Activated T-cell treated with anti-CD3 and anti-CD28 coated beads, Interleukin-2, amount 50 U/mL, for 4 hours (primary cell): ENCODE measurements at regions not wholly inside any gene's neighbourhood (a gene's known extent, or its start where the extent isn't known, plus 50 kb on each side); places are given as distances from the start of the nearest gene placed in this dataset.
A peak's percentile ranks its signal among the peaks of the same experiment; 100 is the strongest.
"Not testable (repeated sequence)": the region's sequence is repeated elsewhere in the genome, so short reads cannot be mapped to it uniquely, and the experiment has no call there.

Experiments used
- ATAC-seq, 2 donors: fragments of 200-7000 bp; cut with Tn5 transposase; one replicate each; pipeline ENCODE4 v1.10.0; 2021
- DNase-seq: peaks from one replicate; pipeline ENCODE4 v3.0.0-alpha.2; 2020
- H3K27me3 Mint-ChIP-seq: one replicate; pipeline ENCODE4 v1.8.0; 2021; ENCODE audit warnings: low read depth, mixed read lengths
- H3K36me3 Mint-ChIP-seq: one replicate; pipeline ENCODE4 v1.8.0; 2022; ENCODE audit warnings: mixed read lengths; ENCODE audit not compliant: insufficient read depth
- H3K4me1 Mint-ChIP-seq: one replicate; pipeline ENCODE4 v1.8.0; 2021; ENCODE audit warnings: low read depth, mixed read lengths
- H3K4me3 Mint-ChIP-seq: one replicate; pipeline ENCODE4 v1.8.0; 2021; ENCODE audit warnings: mild to moderate bottlenecking, moderate library complexity, mixed read lengths
- H3K9me3 Mint-ChIP-seq: one replicate; pipeline ENCODE4 v1.8.0; 2021; ENCODE audit warnings: mixed read lengths

- Mint-ChIP-seq H3K36me3 (no peaks in the 10 kb centered on the region), H3K4me3 (no peak overlapping the region), H3K4me1 (no peaks in the 10 kb centered on the region), H3K27me3 (peaks cover 16% of the 10 kb centered on the region), H3K9me3 (no peaks in the 10 kb centered on the region)
- ATAC-seq (no peak), DNase-seq (no peak)
Observed at GRCh38 chr13:26883613-26884257, 123.1 kb upstream of the GPR12 start.

- Mint-ChIP-seq H3K27me3 (peaks cover 13% of the 10 kb centered on the region), H3K36me3 (no peaks in the 10 kb centered on the region), H3K9me3 (no peaks in the 10 kb centered on the region), H3K4me1 (no peaks in the 10 kb centered on the region), H3K4me3 (no peak overlapping the region)
- ATAC-seq (no peak), DNase-seq (no peak)
Observed at GRCh38 chr13:26882731-26883130, 122.1 kb upstream of the GPR12 start.

GRCh38 chr13:26881154-26881553, 120.6 kb upstream of the GPR12 start:
- H3K4me1 Mint-ChIP-seq: no peaks in the 10 kb centered on the region
- peaks cover 4% of the 10 kb centered on the region for H3K9me3 Mint-ChIP-seq
- DNase-seq (no peak), ATAC-seq (no peak)
- no peak overlapping the region for H3K4me3 Mint-ChIP-seq
- peaks cover 13% of the 10 kb centered on the region for H3K27me3 Mint-ChIP-seq
- H3K36me3 Mint-ChIP-seq: no peaks in the 10 kb centered on the region

GRCh38 chr13:26880735-26881134, 120.1 kb upstream of the GPR12 start:
- no peak for DNase-seq
- ATAC-seq: no peak
- peaks cover 7% of the 10 kb centered on the region for H3K9me3 Mint-ChIP-seq

GRCh38 chr13:26878438-26878837, 117.9 kb upstream of the GPR12 start:
- Mint-ChIP-seq H3K4me1 (no peaks in the 10 kb centered on the region), H3K36me3 (no peaks in the 10 kb centered on the region), H3K4me3 (no peak overlapping the region), H3K9me3 (peaks cover 7% of the 10 kb centered on the region), H3K27me3 (peaks cover 7% of the 10 kb centered on the region)
- ATAC-seq: no peak
- DNase-seq: no peak

More at GRCh38 chr13:26880735-26881134, 120.1 kb upstream of the GPR12 start:
- no peaks in the 10 kb centered on the region for H3K36me3 Mint-ChIP-seq
- no peak overlapping the region for H3K4me3 Mint-ChIP-seq
- no peaks in the 10 kb centered on the region for H3K4me1 Mint-ChIP-seq
- peaks cover 12% of the 10 kb centered on the region for H3K27me3 Mint-ChIP-seq

DNA sequence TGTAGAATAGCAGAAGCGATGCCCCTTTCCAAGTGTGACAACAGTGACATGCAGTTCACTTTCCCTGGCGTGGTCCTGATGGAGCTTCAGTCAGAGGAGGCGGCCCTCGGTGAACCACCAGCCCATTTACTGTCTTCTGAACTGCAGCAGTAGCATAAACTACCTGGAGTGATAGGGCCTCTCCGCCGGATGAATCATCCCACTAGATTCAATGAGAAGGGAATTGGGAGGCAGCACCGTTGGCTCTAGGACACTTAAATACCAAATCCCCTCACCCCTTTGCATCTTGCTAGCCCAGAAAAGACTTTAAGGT, 112.8 kb upstream of the GPR12 start:
- no peak for ATAC-seq
- Mint-ChIP-seq H3K4me3 (no peak overlapping the region), H3K27me3 (peaks cover 12% of the 10 kb centered on the region), H3K4me1 (no peaks in the 10 kb centered on the region), H3K36me3 (no peaks in the 10 kb centered on the region), H3K9me3 (peaks cover 7% of the 10 kb centered on the region)
- no peak for DNase-seq

DNA sequence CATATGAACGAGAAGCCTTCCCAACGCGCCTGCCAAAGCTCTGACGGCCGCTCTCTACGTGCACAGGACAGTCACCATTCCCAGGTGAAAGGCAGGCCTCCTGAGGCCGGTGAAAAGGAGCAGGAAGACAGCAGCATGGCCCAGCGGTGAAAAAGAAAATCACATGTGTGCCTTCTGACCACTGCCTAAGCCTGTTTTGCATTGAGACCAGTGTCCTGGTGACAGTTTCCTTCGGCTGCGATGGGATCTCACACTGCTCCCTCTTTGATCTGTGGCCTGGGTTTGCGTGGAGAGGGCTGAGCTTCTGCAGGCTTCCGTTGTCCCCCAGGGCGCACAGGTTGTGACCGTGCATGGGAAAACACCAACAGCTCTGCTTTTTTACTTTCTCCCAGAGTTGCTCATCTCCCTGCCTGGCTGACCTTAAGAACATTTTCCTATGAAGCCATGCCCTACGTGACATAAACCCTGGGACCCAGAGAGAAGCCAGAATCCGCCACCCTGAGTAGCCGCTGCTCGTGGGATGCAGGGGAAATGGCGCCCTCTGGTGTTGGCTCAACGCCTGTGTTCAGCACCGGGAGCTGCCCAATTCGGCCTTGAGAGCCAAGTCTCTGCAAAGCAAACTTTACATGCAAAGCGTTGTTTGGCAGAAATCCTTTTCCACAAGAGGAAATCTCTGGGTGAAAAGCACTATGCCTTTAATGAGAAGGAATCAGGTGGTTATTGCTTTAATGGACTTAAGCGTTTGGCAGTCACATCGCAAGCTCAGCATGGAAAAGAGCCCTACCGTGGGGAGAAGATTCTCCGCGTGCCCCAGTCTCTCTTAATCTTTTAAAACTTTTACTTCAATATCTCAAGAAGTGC, 112.2 kb upstream of the GPR12 start:
- Mint-ChIP-seq H3K4me3 (no peak overlapping the region), H3K27me3 (peaks cover 12% of the 10 kb centered on the region), H3K4me1 (no peaks in the 10 kb centered on the region), H3K9me3 (peaks cover 7% of the 10 kb centered on the region), H3K36me3 (no peaks in the 10 kb centered on the region)
- peak; percentile 32 for DNase-seq
- no peak for ATAC-seq

- H3K36me3 Mint-ChIP-seq: no peaks in the 10 kb centered on the region
Observed at GRCh38 chr13:26867451-26868091, 107.0 kb upstream of the GPR12 start.

GRCh38 chr13:26864576-26864975, 104.0 kb upstream of the GPR12 start:
- Mint-ChIP-seq H3K4me3 (no peak overlapping the region), H3K4me1 (no peaks in the 10 kb centered on the region), H3K27me3 (peaks cover 15% of the 10 kb centered on the region), H3K9me3 (no peaks in the 10 kb centered on the region), H3K36me3 (no peaks in the 10 kb centered on the region)
- ATAC-seq (no peak), DNase-seq (no peak)

More at GRCh38 chr13:26867451-26868091, 107.0 kb upstream of the GPR12 start:
- no peaks in the 10 kb centered on the region for H3K4me1 Mint-ChIP-seq
- H3K27me3 Mint-ChIP-seq: peaks cover 9% of the 10 kb centered on the region
- ATAC-seq (no peak), DNase-seq (no peak)
- no peak overlapping the region for H3K4me3 Mint-ChIP-seq
- H3K9me3 Mint-ChIP-seq: no peaks in the 10 kb centered on the region

DNA sequence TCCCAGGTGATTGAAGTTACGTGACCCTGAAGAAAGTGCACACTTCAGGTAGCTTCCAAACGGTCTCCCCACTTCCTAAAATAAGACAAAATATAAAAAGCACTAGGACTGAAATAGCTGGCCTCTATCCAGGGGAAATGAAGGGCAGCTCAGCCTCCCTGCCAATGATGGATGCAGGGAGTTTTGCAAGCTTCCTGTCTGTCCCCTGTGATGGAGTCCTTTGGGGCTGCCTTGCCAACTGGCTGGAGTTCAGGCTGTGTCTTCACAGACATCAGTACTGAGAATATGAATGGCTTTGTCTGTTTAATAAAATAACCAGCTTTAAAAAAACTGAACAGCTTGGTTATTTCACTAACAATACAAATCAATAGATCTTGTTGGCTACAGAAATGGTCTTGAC, 101.4 kb upstream of the GPR12 start:
- Mint-ChIP-seq H3K4me3 (no peak overlapping the region), H3K36me3 (no peaks in the 10 kb centered on the region), H3K4me1 (no peaks in the 10 kb centered on the region), H3K9me3 (no peaks in the 10 kb centered on the region), H3K27me3 (peaks cover 21% of the 10 kb centered on the region)
- ATAC-seq (no peak), DNase-seq (no peak)

DNA sequence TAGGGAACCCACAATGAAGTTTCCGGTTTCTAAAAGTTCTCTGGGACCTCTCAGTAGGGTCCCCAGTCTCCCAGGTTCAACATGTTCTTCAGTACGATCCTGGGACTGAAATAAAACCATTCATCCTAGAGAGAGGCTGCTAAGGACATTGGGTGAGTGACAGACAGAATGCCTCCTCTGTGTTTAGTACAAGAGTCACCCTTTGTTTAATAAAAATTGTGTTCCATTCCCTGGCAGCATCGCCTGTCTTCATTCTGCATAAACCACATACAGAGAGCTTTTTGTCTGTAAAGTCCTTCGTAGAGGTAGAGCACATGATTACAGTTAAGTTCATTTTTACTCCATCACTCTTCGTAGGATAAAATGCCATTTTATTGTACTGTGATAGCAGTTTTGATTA, 95.3 kb upstream of the GPR12 start:
- no peaks in the 10 kb centered on the region for H3K9me3 Mint-ChIP-seq
- no peaks in the 10 kb centered on the region for H3K36me3 Mint-ChIP-seq
- no peak overlapping the region for H3K4me3 Mint-ChIP-seq
- H3K4me1 Mint-ChIP-seq: no peaks in the 10 kb centered on the region
- no peak for ATAC-seq
- DNase-seq: no peak
- H3K27me3 Mint-ChIP-seq: peaks cover 36% of the 10 kb centered on the region

DNA sequence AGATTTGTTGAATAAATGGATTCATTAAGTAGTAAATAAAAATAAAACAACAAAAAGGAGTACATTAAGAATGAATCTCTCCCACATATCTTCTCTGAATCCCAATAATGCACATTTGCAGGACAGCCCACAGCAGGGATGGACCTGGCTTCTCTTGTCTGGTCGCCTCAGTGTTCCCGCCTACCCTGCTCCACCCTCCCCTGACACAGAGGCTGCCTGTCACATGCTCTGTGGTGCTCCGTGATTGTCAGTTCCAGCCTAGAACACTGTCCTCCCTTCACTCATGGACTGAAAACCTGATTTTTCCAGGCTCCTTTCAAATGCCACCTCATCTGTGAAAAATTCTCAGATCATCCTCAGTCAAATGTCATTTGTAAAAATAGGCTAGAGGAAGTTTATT, 94.5 kb upstream of the GPR12 start:
- Mint-ChIP-seq H3K36me3 (no peaks in the 10 kb centered on the region), H3K4me1 (no peaks in the 10 kb centered on the region), H3K27me3 (peaks cover 35% of the 10 kb centered on the region), H3K9me3 (no peaks in the 10 kb centered on the region), H3K4me3 (no peak overlapping the region)
- DNase-seq (no peak), ATAC-seq (no peak)

GRCh38 chr13:26853323-26853722, 92.7 kb upstream of the GPR12 start:
- no peaks in the 10 kb centered on the region for H3K36me3 Mint-ChIP-seq
- H3K9me3 Mint-ChIP-seq: no peaks in the 10 kb centered on the region
- H3K4me1 Mint-ChIP-seq: no peaks in the 10 kb centered on the region
- ATAC-seq (no peak), DNase-seq (no peak)
- no peak overlapping the region for H3K4me3 Mint-ChIP-seq
- peaks cover 28% of the 10 kb centered on the region for H3K27me3 Mint-ChIP-seq

GRCh38 chr13:26847281-26847680, 86.7 kb upstream of the GPR12 start:
- DNase-seq (no peak), ATAC-seq (no peak)
- Mint-ChIP-seq H3K9me3 (no peaks in the 10 kb centered on the region), H3K4me3 (no peak overlapping the region), H3K27me3 (peaks cover 12% of the 10 kb centered on the region), H3K4me1 (no peaks in the 10 kb centered on the region), H3K36me3 (no peaks in the 10 kb centered on the region)

- H3K27me3 Mint-ChIP-seq: peaks cover 11% of the 10 kb centered on the region
- not testable (repeated sequence) for H3K9me3 Mint-ChIP-seq, DNase-seq, H3K4me1 Mint-ChIP-seq, ATAC-seq, H3K4me3 Mint-ChIP-seq, H3K36me3 Mint-ChIP-seq
Observed at GRCh38 chr13:26845063-26845462, 84.5 kb upstream of the GPR12 start.
